B cell (primary cell): ENCODE measurements at regions not wholly inside any gene's neighbourhood (a gene's known extent, or its start where the extent isn't known, plus 50 kb on each side); places are given as distances from the start of the nearest gene placed in this dataset.

Experiments
- CTCF ChIP-seq: fragments of 200-600 bp; IDR thresholded peaks from one replicate; pipeline ENCODE4 v1.8.0; 2022; ENCODE audit warnings: antibody characterized with exemption, mild to moderate bottlenecking
- EZH2 ChIP-seq: IDR thresholded peaks from 2 replicates; pipeline ENCODE4 v1.6.1; 2012; ENCODE audit warnings: borderline replicate concordance, low read depth, mild to moderate bottlenecking, moderate library complexity, low read length; ENCODE audit not compliant: insufficient read depth, poor library complexity, severe bottlenecking

GRCh38 chr5:18314192-18314778 is 680.0 kb downstream of the TAF11L14 start:
- peak; percentile 87 for TF ChIP-seq CTCF
- no peak for TF ChIP-seq EZH2
